Tongue (tissue), 1 donor: ENCODE measurements at regions not wholly inside any gene's neighbourhood (a gene's known extent, or its start where the extent isn't known, plus 50 kb on each side); places are given as distances from the start of the nearest gene placed in this dataset.
A peak's percentile ranks its signal among the peaks of the same experiment; 100 is the strongest.

ENCODE experiments used
- DNase-seq: peaks from one replicate; pipeline ENCODE4 v3.0.0-alpha.2; 2015

DNA sequence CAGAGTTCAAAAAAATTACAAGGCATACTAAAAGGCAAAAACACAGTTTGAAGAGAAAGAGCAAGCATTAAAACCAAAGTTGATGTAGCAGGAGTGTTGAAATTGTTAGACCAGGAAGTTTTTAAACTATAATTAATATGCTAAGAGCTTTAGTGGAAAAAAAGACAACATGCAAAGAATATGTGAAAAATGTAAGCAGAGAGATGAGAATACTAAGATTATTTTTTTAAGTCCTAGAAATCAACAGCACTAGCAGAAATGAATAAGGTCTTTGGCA, 192.6 kb downstream of the ERMARD start:
- DNase-seq: no peak

DNA sequence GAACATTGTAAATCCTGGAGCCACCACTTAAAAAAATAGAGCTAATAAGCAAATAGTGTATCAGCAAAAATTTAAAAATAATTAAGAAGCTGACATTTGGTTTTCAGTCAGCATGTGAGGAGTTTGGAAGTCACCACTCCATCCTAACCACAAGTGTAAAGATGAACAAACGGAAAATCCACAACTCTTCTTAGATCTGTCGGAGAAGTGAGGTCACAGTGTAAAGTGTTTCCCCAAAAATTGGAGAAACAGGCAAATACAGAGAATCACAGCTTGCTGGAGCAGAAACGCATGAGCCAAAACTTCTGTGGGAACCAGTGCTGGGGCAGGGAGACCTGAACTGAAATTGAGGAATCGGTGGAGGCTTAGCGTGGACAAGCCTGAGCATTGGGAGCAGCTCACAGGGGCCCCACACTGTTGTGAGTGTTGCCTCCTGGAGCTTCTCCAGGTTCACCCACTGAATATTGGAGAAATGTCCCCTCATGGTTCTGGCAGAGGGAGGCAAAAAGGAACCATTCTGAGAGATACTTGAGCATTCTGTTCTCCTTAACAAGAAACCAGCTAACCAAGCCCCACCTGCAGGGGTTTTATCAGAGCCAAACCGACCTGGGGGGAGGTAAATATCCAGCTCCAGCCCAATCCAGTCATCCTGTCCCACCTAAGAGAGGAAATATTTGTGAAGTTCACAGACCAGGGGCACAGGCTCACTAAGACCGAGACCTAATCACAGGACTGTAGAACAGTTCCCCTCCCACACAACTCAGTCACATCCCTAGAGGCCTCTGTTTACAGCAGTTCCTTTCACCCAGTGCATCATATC, 192.0 kb downstream of the ERMARD start:
- no peak for DNase-seq

DNA sequence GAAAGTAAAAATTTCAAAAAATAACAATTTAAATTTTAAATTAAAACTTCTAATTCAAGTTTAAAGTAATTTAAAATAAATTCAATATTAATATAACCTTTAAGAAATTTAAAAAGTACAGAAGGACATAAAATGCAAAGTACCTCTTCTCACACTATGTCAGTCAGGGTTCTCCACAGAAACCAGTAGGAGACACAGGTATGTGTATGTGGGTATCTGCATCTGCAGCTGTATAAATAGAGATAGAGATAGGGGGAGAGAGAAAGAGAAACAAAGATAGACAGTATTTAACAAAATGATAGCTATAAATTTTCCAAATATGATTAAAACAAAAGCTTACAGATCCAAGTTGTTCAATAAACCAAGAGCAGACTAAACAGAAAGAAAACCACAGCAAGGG, 190.8 kb downstream of the ERMARD start:
- DNase-seq: no peak

DNA sequence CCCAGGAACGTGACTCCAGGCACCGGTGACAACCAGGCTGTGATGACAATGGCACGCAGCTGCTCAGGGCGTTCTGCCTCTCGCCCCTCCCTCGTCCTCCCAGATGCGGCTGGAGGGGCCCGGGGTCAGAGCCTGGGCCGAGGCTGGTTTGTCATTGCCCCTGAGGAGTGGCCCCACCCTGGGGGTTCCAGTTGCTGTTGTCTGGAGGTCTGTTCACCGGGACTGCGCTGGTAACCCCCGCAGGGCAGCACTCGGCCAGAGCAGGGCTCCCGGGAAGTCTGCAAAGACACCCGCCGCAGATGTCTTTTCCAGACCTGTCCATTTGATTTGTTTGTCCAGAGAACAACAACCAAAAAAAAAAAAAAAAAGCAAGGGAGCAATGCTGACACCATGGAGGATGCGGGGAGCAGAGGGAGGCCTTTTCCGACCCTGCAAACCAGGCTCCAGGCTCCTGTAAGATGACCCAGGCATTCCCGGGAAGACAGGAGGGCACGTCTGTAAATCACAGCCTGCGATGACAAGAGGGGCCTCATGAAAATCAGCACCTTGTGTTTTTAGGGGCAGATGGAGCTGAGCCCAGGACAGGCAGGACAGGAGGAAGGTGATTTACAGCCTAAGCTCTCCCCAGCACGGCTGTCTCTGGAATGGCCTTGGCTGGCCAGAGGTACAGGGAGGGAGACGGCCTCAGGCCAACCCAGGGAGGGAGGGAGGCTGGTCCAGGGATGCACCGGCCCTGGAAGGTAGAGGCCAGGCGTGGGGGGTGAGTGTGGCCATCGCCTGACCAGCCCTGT, 189.3 kb downstream of the ERMARD start:
- DNase-seq: no peak

DNA sequence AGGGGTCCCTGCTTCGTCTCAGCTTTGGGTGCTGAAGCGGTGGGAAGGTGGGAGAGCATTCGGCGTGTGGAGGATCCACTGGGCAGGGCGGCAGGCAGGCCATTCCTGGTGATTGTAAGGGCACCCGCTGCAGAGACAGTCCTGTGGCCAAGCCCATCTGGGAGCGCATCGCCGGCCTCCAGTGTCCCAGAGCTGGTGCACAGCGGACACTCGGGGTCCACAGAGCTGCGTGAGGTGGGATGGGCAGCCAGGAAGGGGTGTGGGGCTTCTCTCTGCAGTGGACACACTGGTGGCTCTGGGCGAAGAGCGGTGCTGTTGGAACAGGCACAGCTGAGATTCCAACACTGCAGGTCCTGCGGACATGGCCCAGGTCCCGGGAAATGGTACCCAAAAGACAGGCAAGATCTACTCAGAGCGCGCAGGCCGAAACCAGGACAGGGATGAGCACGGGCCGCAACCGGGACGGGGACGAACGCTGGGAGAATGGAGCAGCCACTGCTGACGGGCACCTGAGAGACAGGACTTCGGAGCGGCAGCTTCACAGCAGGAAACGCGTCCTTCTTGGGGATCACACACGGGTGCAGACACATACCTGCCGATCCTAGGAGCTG, 188.2 kb downstream of the ERMARD start:
- DNase-seq: no peak

DNA sequence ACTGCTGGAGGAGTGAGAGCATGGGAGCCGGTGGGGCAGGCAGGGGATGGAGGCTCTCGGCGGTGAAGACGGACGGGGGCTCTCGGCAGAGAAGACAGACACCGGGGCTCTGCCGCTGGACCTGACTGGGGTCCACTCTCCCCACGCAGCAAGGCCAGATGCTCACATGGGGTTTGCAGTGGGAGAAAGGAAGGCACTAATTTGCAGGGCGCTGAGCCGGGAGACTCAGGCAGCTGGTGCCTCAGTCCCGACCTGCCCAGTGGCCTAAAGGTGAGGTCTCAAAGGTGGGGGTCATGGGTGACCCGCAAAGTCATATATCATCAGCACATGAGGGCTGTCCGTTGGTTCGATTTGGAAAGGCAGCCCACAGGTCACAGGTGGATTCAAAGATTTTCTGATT, 187.3 kb downstream of the ERMARD start:
- no peak for DNase-seq

DNA sequence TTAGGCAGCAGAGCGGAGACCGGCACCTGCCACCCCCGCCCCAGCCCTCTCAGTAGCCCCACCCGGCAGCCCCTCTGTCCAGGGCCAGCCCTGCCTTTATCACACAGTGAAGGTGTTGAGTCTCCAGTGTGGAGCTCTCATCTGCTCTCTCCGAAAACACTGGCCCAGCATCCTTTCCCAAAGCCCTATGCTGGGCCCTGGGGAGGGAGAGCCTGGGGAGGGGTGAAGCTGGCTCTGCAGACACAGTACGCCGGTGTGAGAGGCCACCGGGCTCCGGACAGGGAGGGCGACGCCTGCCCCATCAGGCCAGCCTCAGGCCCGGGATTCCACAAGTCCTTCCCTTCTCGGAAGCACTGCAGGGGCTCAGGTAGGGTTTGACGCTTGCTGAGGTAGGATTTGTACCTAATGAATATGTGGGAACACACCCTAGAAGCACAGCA, 186.9 kb downstream of the ERMARD start:
- no peak for DNase-seq

DNA sequence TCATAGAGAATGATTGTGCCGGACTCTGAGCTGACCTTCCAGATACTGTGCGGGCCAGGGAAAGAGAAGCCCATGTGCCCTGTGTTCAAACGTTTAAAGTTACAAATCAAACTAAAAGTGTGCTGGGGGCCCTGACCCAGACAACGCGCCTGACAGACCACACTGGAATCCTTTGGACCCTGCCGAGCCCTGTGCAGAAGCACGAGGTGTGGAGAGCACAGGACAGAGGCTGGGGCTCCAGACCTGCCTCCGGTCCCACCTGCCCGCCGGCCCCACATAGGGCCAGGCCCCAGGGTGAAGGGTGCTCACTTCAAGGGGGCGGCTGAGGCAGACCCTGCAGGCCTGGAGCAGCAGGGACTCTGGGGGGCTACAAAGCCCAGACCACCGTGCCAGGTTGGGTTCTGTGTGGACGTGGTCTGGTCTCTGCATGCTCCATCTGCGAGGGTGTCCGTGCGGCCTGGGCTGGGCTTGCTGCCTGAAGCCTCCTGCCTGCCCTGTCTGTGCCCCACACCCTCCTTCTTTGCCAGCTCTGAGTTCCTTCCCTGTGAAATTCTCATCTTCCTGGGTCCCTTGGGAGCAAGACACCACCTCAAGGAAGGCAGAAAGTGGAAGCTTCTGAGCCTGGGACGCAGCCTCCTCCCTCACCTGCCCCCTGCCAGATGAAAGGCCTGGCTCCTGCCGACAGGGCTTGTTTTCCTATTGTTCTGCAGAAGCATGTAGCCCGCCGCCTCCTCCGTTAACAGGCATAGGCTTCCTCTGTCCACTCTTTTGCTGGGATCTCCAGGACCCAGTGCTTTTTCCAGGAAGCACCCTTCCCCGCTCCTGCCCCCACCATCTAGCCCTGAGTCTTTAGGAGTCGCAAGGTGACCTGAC, 186.2 kb downstream of the ERMARD start:
- DNase-seq: no peak

DNA sequence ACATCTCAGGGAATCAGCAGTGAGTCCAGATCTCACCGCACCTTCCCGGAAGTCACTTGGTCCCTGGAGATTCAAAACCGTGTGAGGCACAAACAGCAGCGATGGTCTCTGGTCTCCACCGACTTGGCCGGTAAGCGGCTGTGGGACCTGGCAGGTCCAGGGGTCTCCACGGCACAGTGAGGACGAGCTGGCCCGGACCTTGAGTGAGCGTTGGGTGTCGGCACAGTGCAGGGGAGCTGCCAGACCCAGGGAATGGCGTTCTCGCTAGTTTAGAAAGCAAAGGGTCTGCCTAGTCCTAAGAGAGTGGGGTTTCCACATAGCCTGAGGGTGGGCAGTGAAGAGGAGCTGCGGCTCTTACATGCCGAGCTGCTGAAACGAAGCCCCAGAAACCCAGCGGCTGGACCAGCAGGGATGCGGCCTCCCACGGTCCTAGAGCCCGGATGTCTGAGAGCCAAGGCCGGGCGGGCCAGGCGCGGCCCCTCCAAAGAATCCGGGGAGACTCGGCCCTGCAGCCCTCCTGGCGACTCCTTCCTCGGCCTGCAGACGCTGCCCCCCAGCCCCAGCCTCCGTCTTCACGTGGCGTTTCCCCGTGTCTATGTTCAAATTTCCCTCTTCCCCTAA, 185.0 kb downstream of the ERMARD start:
- DNase-seq: no peak

DNA sequence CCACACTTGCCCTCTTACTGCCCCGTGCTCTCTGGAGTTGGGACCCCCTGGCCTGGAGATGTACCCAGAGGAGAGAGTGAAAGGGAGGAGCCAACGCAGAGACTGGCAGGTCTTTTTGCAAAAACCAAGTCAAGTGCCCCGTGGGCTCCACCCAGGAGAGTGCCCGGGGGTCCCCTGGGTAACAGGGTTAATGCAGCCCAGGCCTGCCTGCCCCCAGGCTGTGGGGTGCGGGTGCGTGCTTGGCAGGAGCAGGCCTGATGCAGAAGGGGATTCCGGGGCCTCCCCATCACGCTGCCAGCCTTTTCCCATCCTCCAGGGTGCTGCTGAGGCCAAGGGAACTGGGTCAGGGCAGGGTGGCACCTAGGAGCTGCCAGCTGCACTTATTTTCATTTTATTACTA, 184.4 kb downstream of the ERMARD start:
- no peak for DNase-seq

DNA sequence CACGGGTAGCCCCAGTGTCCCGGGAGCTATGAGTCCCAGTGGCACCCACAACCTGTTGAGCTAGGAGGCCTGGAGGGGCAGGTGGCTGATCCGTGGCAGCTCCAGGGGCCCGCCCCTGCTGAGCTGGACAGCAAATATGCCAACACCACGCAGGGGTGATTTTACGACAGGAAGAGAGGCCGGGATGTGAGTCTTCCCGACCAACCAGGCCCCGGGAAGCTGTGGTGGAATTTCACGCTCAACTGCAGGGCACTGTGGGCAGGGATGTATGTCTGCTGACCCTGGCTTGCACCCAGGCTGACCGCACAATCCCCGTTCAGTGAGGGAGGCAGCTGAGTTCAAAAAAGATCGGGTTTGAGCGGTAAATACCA, 183.9 kb downstream of the ERMARD start:
- no peak for DNase-seq

DNA sequence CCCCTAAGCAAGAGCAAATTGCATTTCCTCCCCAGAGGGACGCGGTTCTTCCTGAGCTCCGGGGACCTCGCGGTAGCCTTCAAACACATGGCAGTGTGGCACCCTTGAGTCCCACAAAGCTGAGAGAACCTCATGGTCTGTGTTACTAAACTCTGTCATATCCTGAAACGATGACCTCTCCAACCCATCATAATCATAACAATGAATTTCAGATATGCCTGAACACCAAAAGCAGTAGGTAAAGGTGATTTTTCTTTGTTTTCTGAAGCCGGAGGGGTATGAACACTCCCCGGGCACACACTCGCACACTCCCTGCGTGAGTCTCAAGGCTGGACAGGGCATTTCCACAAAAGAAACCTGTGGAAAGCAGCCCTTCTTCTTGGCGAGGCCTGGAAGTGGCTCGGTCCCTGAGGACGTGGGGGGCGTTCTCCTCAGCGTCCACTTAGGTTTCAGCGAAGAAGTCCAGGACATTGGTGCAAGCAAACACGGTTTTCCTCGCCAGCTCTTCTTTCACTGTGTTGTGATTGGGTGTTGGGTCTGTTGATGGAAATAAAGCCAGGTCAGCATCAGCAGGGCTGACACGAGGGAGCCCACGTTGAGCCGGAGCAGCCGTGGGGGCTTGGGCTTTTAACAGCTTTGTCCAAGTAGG, 183.4 kb downstream of the ERMARD start:
- no peak for DNase-seq

DNA sequence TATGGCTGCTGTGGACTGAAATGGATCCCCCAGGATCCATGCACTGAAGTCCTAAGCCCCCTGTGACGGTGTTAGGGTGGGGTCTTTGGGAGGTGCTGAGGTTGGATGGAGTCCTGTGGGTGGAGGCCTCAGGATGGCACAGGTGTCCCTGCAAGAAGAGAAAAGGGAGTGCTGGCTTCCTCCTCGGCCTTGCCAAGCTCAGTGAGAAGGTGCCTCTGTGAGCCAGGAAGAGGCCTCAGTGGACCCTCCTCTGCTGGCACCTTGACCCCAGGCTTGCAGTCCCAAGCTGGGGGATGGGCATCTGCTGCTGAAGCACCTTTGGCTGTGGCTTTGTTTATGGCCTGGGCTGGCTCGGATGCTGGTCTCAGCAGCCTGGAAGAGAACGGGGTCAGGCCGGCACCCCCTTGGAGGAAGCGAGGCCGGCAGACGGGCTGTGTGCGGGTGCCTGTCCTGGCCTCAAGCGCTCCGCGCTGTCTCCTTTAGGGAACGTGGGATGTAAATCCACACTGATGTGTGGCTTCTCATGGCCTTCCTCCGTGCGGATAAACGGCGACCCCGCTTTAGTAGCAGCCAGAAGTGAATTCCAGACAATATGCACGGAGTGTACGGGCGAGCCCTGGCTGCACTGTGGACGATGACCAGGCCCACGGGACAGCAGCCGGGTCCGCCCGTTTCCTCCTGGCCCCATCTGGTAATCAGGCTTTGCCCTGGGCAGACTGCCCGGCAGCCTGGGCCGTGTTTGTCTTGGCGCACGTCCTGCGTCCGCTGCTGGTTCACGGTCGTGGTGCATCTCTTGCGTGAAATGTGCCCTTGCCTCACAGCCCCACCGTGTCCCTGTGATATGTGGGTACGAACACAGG, 182.6 kb downstream of the ERMARD start:
- peak; percentile 64 for DNase-seq

DNA sequence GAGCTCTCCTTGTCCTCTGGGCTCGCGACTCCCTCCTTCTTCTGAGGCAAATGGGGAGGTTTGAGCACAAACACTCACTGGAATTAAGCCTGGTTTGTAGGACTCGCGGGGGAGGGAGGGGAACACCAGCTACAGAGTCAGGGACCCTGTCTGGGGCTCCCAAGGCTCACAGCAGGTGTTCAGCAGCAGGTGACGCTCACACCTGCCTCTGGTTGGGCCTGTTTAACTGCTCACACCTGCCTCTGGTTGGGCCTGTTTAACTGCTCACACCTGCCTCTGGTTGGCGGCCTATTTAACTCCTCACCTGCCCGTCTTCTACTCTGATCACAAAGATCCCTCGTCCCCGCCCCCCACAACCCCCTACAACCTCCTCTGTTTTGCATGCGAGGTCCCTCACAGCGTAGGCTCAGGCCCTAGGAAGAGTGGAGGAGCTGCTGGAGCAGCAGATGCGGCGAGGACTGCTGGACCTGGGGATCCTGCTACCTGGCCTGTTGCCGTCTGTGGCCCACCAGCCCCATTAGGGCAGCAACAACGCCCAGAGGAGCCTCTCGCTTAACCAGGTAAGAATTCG, 181.9 kb downstream of the ERMARD start:
- no peak for DNase-seq

DNA sequence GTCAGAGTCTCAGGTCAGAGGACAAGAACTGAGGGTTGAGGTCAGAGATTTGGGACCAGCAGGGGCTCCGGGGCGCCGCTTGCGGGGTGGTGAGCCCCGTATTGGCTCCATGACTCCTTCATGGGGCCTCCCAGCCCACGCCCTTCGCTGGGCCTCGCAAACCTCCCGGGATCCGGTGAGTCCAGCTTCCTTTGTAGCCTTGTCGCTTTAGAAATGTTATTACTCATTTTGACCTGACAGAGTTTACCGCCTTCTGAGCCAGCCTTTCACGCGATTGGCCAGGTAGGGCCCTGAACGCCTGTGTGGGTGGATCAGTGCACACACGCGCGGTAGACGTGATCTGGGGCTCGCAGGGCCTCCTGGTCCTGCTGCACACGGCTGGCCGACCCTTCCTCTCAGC, 181.1 kb downstream of the ERMARD start:
- no peak for DNase-seq

DNA sequence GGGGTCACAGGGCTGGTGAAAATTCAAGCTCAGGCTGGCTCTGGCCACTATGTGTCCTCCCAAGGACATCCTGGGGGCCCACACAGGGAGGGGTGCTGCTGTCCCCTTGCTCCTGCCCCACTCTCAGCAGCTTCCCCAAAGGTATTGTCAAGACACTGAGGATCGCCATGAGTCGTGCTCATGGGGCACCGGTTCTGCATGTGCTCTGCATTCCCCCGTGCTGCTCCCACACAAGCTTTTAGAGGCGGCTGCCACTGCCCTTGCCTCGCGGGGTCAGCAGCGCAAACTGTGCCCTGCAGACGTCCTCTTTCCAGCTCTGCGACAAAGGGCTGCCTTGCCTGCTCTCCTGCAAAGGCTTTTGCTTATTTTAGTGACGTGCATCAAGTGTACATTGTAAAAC, 179.8 kb downstream of the ERMARD start:
- DNase-seq: no peak

DNA sequence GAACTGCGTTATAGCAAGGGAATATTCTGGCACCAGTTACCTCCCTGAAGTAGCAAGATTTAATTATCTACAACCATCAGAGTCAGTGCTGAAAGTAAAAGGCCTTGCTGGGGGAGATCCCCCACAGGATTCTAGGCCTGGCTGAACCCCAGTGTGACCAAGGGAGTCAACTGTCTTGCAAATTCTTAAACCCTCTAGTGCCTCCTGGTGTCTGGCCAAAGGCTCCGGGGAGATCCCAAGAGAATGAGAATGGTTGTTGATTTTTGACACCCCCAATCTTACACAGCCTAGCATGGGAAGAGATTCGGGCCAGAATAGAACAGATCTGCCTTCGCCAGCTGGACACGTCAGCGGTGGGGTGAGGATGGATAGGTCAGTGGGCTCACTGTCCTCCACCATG, 179.4 kb downstream of the ERMARD start:
- DNase-seq: no peak

DNA sequence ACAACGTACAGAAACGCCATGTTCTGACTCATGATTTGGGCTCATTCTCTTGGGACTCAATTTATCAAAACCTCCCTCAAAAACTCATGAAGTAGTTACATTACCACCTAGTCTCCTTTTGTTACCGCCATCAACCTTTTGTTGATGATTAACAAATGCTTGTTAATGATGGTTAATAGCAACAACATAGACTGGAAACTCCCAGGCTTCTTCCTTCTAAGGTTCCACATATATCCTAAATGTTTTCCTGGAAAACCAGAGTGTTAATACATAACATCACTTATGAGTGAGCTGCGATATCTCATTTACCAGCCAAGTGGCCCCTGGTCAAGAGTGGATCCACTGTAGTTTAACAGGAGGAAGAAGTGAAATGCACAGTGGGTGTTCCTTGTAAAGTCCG, 176.3 kb downstream of the ERMARD start:
- DNase-seq: no peak

DNA sequence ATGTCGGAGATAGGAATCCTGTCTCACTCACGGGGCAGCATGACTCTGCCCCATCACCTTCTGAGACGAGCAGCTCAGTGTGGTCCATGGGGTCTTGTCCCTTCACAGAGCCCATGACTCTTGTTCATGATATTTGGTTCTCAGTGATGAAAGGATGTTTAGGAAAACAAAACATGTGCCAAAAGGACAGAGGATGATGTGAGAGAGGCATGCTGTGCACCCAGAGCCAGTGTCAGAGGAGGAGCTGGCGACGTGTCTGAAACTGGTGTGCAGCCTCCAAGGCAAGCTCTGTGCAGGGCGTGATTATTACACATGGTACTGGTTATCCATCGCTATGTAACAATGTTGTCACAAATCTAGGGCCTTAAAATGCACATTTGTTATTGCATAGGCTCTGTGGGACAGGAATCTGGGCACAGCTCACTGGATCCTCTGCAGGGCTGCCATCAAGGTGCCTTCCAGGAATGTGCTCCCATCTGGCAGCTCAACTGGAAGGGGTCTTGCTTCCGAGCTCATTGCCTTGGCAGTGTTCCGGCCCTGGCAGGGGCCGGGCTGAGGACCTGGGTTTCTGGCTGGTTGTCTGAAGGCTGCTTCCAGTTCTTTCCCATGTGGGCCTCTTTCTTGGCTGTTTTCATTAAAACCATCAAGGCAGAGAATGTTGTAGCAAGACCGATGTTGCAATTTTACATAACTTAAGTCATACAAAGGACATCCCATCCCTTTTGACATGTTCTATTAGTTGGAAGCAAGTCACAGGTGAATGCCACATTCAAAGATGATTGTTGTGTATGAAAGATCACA, 175.4 kb downstream of the ERMARD start:
- DNase-seq: no peak
